Breast epithelium (tissue), 4 donors: ENCODE measurements at regions not wholly inside any gene's neighbourhood (a gene's known extent, or its start where the extent isn't known, plus 50 kb on each side); places are given as distances from the start of the nearest gene placed in this dataset.

Experiments used
- DNase-seq, 2 donors: peaks; one replicate each; pipeline ENCODE4 v3.0.0-alpha.2; 2019; ENCODE audit warnings: low spot score in 2 of 2
- H3K27ac ChIP-seq, 2 donors: fragments of 200-600 bp; sonication (generic) in 1 of 2; one replicate each; pipeline ENCODE4 v1.5.1; 2016 to 2019; ENCODE audit warnings: mild to moderate bottlenecking in 1 of 2
- H3K27me3 ChIP-seq, 2 donors: fragments of 200-600 bp; sonication (generic) in 1 of 2; one replicate each; pipeline versions ENCODE4 v1.5.1 to v1.6.0; 2017 to 2019; ENCODE audit warnings: control low read depth in 1 of 2, mild to moderate bottlenecking in 1 of 2
- H3K36me3 ChIP-seq: fragments of 200-600 bp; one replicate; pipeline ENCODE4 v1.5.1; 2019
- H3K4me1 ChIP-seq, 2 donors: fragments of 200-600 bp; sonication (generic); one replicate each; pipeline ENCODE4 v1.5.1; 2016 to 2019; ENCODE audit warnings: control low read depth in 1 of 2
- H3K4me3 ChIP-seq, 3 donors: fragments of 200-600 bp; sonication (generic); 1 replicate in 2 of 3; 2 replicates in 1 of 3; pipeline ENCODE4 v1.5.1; 2016 to 2019; ENCODE audit warnings: mild to moderate bottlenecking in 3 of 3, moderate library complexity in 2 of 3
- H3K9me3 ChIP-seq, 2 donors: fragments of 200-600 bp; sonication (generic) in 1 of 2; one replicate each; pipeline ENCODE4 v1.5.1; 2016 to 2019; ENCODE audit warnings: control low read depth in 1 of 2
- CTCF ChIP-seq, 3 donors: fragments of 450-650 bp; IDR thresholded peaks; one replicate each; pipeline ENCODE4 v1.5.1; 2016 to 2017; ENCODE audit warnings: antibody characterized with exemption in 3 of 3, mild to moderate bottlenecking in 3 of 3, moderate library complexity in 3 of 3
- POLR2A ChIP-seq: fragments of 450-650 bp; IDR thresholded peaks from one replicate; pipeline ENCODE4 v1.6.1; 2016; ENCODE audit warnings: antibody characterized with exemption, mild to moderate bottlenecking, moderate library complexity
- POLR2AphosphoS5 ChIP-seq, 3 donors: sonication (generic); formaldehyde crosslinking; IDR thresholded peaks; one replicate each; pipeline ENCODE4 v1.6.1; 2017; ENCODE audit warnings: antibody characterized with exemption in 3 of 3
- intact Hi-C: fragments of 100-400 bp; cut with DNase I; formaldehyde crosslinking; loops from one replicate; pipeline ENCODE4 v1.15.1; 2023; ENCODE audit warnings: low total_unique reads

GRCh38 chr3:66740260-66740659 is 239.4 kb upstream of the LRIG1 start:
- Histone ChIP-seq H3K27me3 (no peaks in the 10 kb centered on the region), H3K9me3 (no peaks in the 10 kb centered on the region), H3K4me3 (no peak overlapping the region), H3K27ac (peak overlapping the region; percentile 37 to 44), H3K4me1 (no peaks in the 10 kb centered on the region), H3K36me3 (no peaks in the 10 kb centered on the region)
- DNase-seq, result no peak
- TF ChIP-seq CTCF (IDR thresholded peaks at IDR 0.05), result no peak
- TF ChIP-seq POLR2A, result no peak
- no peak for TF ChIP-seq POLR2AphosphoS5 (IDR thresholded peaks at IDR 0.05)
- intact Hi-C loops, result no loop called here

GRCh38 chr3:66744521-66744920 is 243.7 kb upstream of the LRIG1 start:
- Histone ChIP-seq H3K27me3 (no peaks in the 10 kb centered on the region), H3K9me3 (peaks cover 0 to 4% of the 10 kb centered on the region in 2 donors), H3K4me1 (no peaks in the 10 kb centered on the region), H3K27ac (no peak overlapping the region), H3K4me3 (no peak overlapping the region), H3K36me3 (no peaks in the 10 kb centered on the region)
- no peak for TF ChIP-seq CTCF (IDR thresholded peaks at IDR 0.05)
- TF ChIP-seq POLR2AphosphoS5 (IDR thresholded peaks at IDR 0.05), result no peak
- no peak for TF ChIP-seq POLR2A
- intact Hi-C loops, result no loop called here
- DNase-seq, result no peak

- TF ChIP-seq CTCF (IDR thresholded peaks at IDR 0.05) (no peak), POLR2AphosphoS5 (IDR thresholded peaks at IDR 0.05) (no peak), POLR2A (no peak)
- no peaks in the 10 kb centered on the region for H3K36me3 ChIP-seq
- peaks cover 0 to 4% of the 10 kb centered on the region in 2 donors for H3K9me3 ChIP-seq
- H3K4me3 ChIP-seq, result no peak overlapping the region
- H3K27me3 ChIP-seq, result no peaks in the 10 kb centered on the region
- intact Hi-C loops, result no loop called here
- no peak for DNase-seq
- no peaks in the 10 kb centered on the region for H3K4me1 ChIP-seq
- no peak overlapping the region for H3K27ac ChIP-seq
Observed at GRCh38 chr3:66744986-66745385, 244.2 kb upstream of the LRIG1 start.

- intact Hi-C loops, result no loop called here
- TF ChIP-seq CTCF (IDR thresholded peaks at IDR 0.05), result no peak
- TF ChIP-seq POLR2A, result no peak
- no peak for TF ChIP-seq POLR2AphosphoS5 (IDR thresholded peaks at IDR 0.05)
- Histone ChIP-seq H3K27me3 (no peaks in the 10 kb centered on the region), H3K4me1 (no peaks in the 10 kb centered on the region), H3K27ac (no peak overlapping the region), H3K9me3 (peaks cover 0 to 4% of the 10 kb centered on the region in 2 donors), H3K36me3 (no peaks in the 10 kb centered on the region), H3K4me3 (no peak overlapping the region)
- DNase-seq, result no peak
Observed at GRCh38 chr3:66747261-66747660, 246.4 kb upstream of the LRIG1 start.

- no peak for DNase-seq
- intact Hi-C loops, result no loop called here
- H3K4me3 ChIP-seq, result no peak overlapping the region
- H3K36me3 ChIP-seq, result no peaks in the 10 kb centered on the region
- no peak overlapping the region for H3K27ac ChIP-seq
- TF ChIP-seq POLR2A (no peak), CTCF (IDR thresholded peaks at IDR 0.05) (no peak), POLR2AphosphoS5 (IDR thresholded peaks at IDR 0.05) (no peak)
- H3K9me3 ChIP-seq, result peaks cover 0 to 4% of the 10 kb centered on the region in 2 donors
- H3K4me1 ChIP-seq, result no peaks in the 10 kb centered on the region
- H3K27me3 ChIP-seq, result no peaks in the 10 kb centered on the region
Observed at GRCh38 chr3:66747696-66748095, 246.9 kb upstream of the LRIG1 start.
